ENCODE measurements at regions not wholly inside any gene's neighbourhood (a gene's known extent, or its start where the extent isn't known, plus 50 kb on each side); places are given as distances from the start of the nearest gene placed in this dataset.
"Not testable (repeated sequence)": the region's sequence is repeated elsewhere in the genome, so short reads cannot be mapped to it uniquely, and the experiment has no call there.

- DNase-seq: no peak
Observed at GRCh38 chr1:157198619-157199420, 60.6 kb upstream of the ETV3 start.

DNA sequence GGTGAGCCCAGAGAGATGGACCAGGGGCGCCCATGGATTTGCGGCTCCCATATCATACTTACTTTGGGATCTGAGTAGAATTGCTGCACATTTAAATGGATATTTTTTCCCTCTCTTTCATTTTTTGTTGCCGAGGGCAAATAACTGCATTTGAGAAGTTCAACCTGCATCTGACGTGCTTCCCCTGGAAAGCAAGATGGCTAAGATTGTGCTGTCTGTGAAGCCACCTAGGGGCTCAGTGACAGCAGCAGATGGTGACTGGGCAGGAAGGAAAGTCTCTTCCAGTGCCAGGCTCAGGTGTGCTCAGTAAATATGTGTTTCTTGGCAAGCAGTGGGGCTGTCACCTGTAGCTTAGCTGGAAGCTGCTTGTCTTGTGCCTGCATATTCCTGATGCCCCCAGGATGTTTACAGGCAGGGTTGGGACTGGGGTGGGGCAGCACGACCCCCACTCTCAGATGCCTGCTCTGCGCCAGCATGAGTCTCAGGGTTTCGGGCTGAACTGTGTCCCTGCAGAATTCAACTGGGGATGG lies 59.8 kb upstream of the ETV3 start:
- Histone ChIP-seq H3K4me1 (ENCODE audit: low read depth) (no peaks in the 10 kb centered on the region), H3K36me3 (ENCODE audit: low read depth) (no peaks in the 10 kb centered on the region), H3K4me3 (no peak overlapping the region), H3K9me3 (no peaks in the 10 kb centered on the region)
- ATAC-seq (peak; percentile 47), DNase-seq (peak in 1 of 3 donors; percentile 16)
- intact Hi-C loops (cut with DNase I, micrococcal nuclease): loop anchor here in 1 of 2 donors (5.0 kb wide), 1 partner anchor 289 kb away; no protein-coding TSS in a partner anchor
- TF ChIP-seq CTCF (IDR thresholded peaks at IDR 0.05): no peak

More at GRCh38 chr1:157198619-157199420, 60.6 kb upstream of the ETV3 start:
- Histone ChIP-seq H3K9me3 (no peaks in the 10 kb centered on the region), H3K36me3 (ENCODE audit: low read depth) (no peaks in the 10 kb centered on the region), H3K4me1 (ENCODE audit: low read depth) (no peaks in the 10 kb centered on the region), H3K4me3 (no peak overlapping the region)
- TF ChIP-seq CTCF (IDR thresholded peaks at IDR 0.05): no peak
- intact Hi-C loops (cut with DNase I, micrococcal nuclease): loop anchor here in 1 of 2 donors (5.0 kb wide), 1 partner anchor 288 kb away; no protein-coding TSS in a partner anchor
- no peak for ATAC-seq

GRCh38 chr1:157196670-157197456 lies 58.7 kb upstream of the ETV3 start:
- peak; percentile 70 for ATAC-seq
- H3K4me1 ChIP-seq (ENCODE audit: low read depth); H3K9me3 ChIP-seq; DNase-seq; H3K4me3 ChIP-seq; H3K36me3 ChIP-seq (ENCODE audit: low read depth): not testable (repeated sequence)
- intact Hi-C loops (cut with DNase I, micrococcal nuclease): loop anchor here in 1 of 2 donors (5.0 kb wide), 1 partner anchor 290 kb away; no protein-coding TSS in a partner anchor

DNA sequence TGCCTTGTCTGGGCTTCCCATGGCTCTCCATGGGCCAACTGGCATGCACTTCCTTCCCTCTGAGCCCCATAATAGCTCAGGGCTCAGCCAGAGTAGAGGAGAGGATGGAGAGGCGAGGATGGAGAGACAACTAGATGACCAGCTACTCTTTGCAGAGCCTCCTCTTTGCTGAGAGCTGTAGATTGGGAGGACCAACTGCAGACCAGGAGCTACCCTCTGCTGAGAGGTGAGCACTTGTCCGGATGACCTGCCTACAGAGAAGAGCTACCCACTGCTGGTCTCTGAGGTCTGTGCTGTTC lies 58.0 kb upstream of the ETV3 start:
- TF ChIP-seq CTCF (IDR thresholded peaks at IDR 0.05): no peak
- no peak overlapping the region for H3K4me3 ChIP-seq
- intact Hi-C loops (cut with DNase I, micrococcal nuclease): loop anchor here in 1 of 2 donors (5.0 kb wide), 1 partner anchor 291 kb away; no protein-coding TSS in a partner anchor
- no peaks in the 10 kb centered on the region for H3K36me3 ChIP-seq (ENCODE audit: low read depth)
- no peaks in the 10 kb centered on the region for H3K4me1 ChIP-seq (ENCODE audit: low read depth)
- DNase-seq (no peak), ATAC-seq (no peak)
- no peaks in the 10 kb centered on the region for H3K9me3 ChIP-seq

DNA sequence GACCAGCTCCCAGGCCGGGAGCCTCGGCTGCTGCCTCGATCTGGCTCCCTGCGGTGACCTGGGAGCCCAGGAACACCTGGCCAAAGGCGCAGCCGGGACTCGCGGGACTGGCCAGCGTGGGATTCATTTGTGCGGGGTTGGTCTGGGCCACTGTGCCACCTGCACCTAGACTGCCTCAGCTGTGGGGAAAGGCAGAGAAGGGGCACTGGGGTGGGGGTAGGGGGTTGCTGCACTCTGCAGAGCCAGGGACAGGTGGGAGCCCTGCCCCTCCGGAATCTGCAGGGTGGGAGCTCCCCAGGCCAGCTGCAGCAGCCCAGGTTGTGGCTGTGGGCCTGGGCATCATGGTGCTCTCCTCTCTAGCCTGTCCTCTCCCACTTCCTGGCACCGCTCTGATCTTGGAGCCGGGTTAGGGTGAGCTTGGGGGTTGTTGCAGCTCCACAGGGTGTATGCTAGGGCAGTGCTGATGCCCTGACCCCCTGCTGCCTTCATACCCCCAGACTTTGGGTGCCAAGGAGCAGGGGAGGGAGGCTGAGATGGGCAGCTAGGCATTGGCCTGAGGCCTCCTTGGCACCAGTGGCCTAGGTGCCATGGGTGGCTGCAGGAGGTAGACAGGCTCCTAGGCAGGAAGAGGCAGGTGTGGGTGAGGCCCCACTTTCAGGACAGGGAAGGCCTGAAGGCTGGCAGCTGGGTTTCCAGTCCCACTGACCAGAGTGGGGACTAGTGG lies 57.5 kb upstream of the ETV3 start:
- TF ChIP-seq CTCF (IDR thresholded peaks at IDR 0.05): no peak
- H3K9me3 ChIP-seq: no peaks in the 10 kb centered on the region
- ATAC-seq (no peak), DNase-seq (no peak)
- intact Hi-C loops (cut with DNase I, micrococcal nuclease): loop anchor here in 1 of 2 donors (5.0 kb wide), 1 partner anchor 292 kb away; no protein-coding TSS in a partner anchor
- no peaks in the 10 kb centered on the region for H3K36me3 ChIP-seq (ENCODE audit: low read depth)
- no peak overlapping the region for H3K4me3 ChIP-seq
- H3K4me1 ChIP-seq (ENCODE audit: low read depth): no peaks in the 10 kb centered on the region
